Loucy (cell line): ENCODE measurements at regions not wholly inside any gene's neighbourhood (a gene's known extent, or its start where the extent isn't known, plus 50 kb on each side); places are given as distances from the start of the nearest gene placed in this dataset.

Experiments used
- CTCF ChIP-seq: fragments of 200-600 bp; sonication (generic); conservative IDR thresholded peaks from 2 replicates; pipeline ENCODE4 v1.5.1; 2014; ENCODE audit warnings: mild to moderate bottlenecking, antibody characterized with exemption, low read length
- EZH2phosphoT487 ChIP-seq: fragments of 200-600 bp; IDR thresholded peaks from 2 replicates; pipeline ENCODE4 v1.6.1; 2018; ENCODE audit warnings: antibody characterized with exemption, mild to moderate bottlenecking, moderate library complexity, borderline replicate concordance

GRCh38 chr22:27157666-27158370 lies 500.4 kb downstream of the MIAT start:
- TF ChIP-seq CTCF (no peak), EZH2phosphoT487 (no peak)
